ENCODE measurements at regions not wholly inside any gene's neighbourhood (a gene's known extent, or its start where the extent isn't known, plus 50 kb on each side); places are given as distances from the start of the nearest gene placed in this dataset.
A peak's percentile ranks its signal among the peaks of the same experiment; 100 is the strongest.

- TF ChIP-seq ZNF423 (tag by site-specific recombination; IDR thresholded peaks at IDR 0.05), result peak; percentile 86
- peak; percentile 91 for TF ChIP-seq MZF1 (tag by site-specific recombination; IDR thresholded peaks at IDR 0.05; ENCODE audit: borderline replicate concordance)
- 0 out of 2 replicates have a peak, but pooled peaks have one; percentile 26 for TF ChIP-seq ZNF24 (tag by site-specific recombination; IDR thresholded peaks at IDR 0.05)
- peak; percentile 75 for TF ChIP-seq OSR2 (tag by site-specific recombination; IDR thresholded peaks at IDR 0.05)
- TF ChIP-seq ZNF843 (tag by site-specific recombination; IDR thresholded peaks at IDR 0.05), result peak; percentile 68; the same call in 1 of the 2 replicates
- TF ChIP-seq ZNF266 (tag by site-specific recombination; IDR thresholded peaks at IDR 0.05; ENCODE audit: low read depth), result no peak
- TF ChIP-seq REST (tag by site-specific recombination; IDR thresholded peaks at IDR 0.05), result no peak
- TF ChIP-seq ZBTB7A (tag by site-specific recombination; IDR thresholded peaks at IDR 0.05; ENCODE audit: low read depth), result peak; percentile 39; the same call in 1 of the 2 replicates
- TF ChIP-seq ZIC2 (tag by site-specific recombination; IDR thresholded peaks at IDR 0.05), result peak; percentile 18; the same call in 1 of the 2 replicates
- TF ChIP-seq ZBTB26 (tag by site-specific recombination; optimal IDR thresholded peaks at IDR 0.05), result peak; percentile 95
- 0 out of 2 replicates have a peak, but pooled peaks have one; percentile 15 for TF ChIP-seq ZNF449 (tag by site-specific recombination; IDR thresholded peaks at IDR 0.05)
- TF ChIP-seq ZSCAN30 (tag by site-specific recombination; IDR thresholded peaks at IDR 0.05), result peak; percentile 29; the same call in 1 of the 2 replicates
- TF ChIP-seq SP3 (tag by site-specific recombination; IDR thresholded peaks at IDR 0.05), result peak; percentile 19; the same call in 1 of the 2 replicates
- peak; percentile 85 for TF ChIP-seq KLF9 (tag by site-specific recombination; IDR thresholded peaks at IDR 0.05; ENCODE audit: low read depth)
- TF ChIP-seq ZNF692 (tag by site-specific recombination; IDR thresholded peaks at IDR 0.05), result no peak
- TF ChIP-seq ZBTB1 (tag by site-specific recombination; IDR thresholded peaks at IDR 0.05), result 0 out of 2 replicates have a peak, but pooled peaks have one; percentile 77
- 0 out of 2 replicates have a peak, but pooled peaks have one; percentile 26 for TF ChIP-seq ZNF501 (tag by site-specific recombination; IDR thresholded peaks at IDR 0.05)
Measured at GRCh38 chr3:159765030-159765859, 223.4 kb upstream of the IL12A start (continued).

GRCh38 chr3:159765860-159766294, 222.8 kb upstream of the IL12A start:
- H3K36me3 ChIP-seq (ENCODE audit: control insufficient read depth in 2 of 2, insufficient read depth in 1 of 2, low read length in 2 of 2), result peaks cover 0 to 11% of the 10 kb centered on the region in 2 experiments; a peak in 1 of 3 replicates
- H3K9me3 ChIP-seq (ENCODE audit: control insufficient read depth, insufficient read depth, low read depth, low read length), result no peaks in the 10 kb centered on the region
- peak overlapping the region; percentile 67 for H3K4me3 ChIP-seq (ENCODE audit: low read depth, low read length)
- H3K4me1 ChIP-seq (ENCODE audit: control insufficient read depth, insufficient read depth, low read length), result peaks cover 2% of the 10 kb centered on the region; the same call in 1 of the 2 replicates
- ChIA-PET CTCF (interaction anchor here (0.6 to 2.8 kb wide), 20 partner anchors 11 to 150 kb away, joined by 3 to 21 read pairs (median 4); no protein-coding TSS in a partner anchor), POLR2A (interaction anchor here (0.9 to 3.4 kb wide), 5 partner anchors 9 to 38 kb away, joined by 3 to 15 read pairs (median 4); no protein-coding TSS in a partner anchor)
- H3K27ac ChIP-seq (ENCODE audit: extremely low read depth, low read depth, low read length), result peak overlapping the region; percentile 97
- TF ChIP-seq YY1 (tag by site-specific recombination; IDR thresholded peaks at IDR 0.05) (no peak), ZNF629 (tag by site-specific recombination; IDR thresholded peaks at IDR 0.05) (no peak), HIC1 (tag by site-specific recombination; IDR thresholded peaks at IDR 0.05) (no peak), OSR2 (tag by site-specific recombination; IDR thresholded peaks at IDR 0.05) (no peak), SCRT1 (tag by site-specific recombination; IDR thresholded peaks at IDR 0.05; ENCODE audit: borderline replicate concordance) (no peak), ZNF23 (tag by site-specific recombination; IDR thresholded peaks at IDR 0.05; ENCODE audit: borderline replicate concordance) (no peak), ZNF426 (tag by site-specific recombination; IDR thresholded peaks at IDR 0.05) (no peak)

Data from HEK293 (cell line).